Cardiac muscle cell (in vitro differentiated cells and primary cell): ENCODE measurements at regions not wholly inside any gene's neighbourhood (a gene's known extent, or its start where the extent isn't known, plus 50 kb on each side); places are given as distances from the start of the nearest gene placed in this dataset.
A peak's percentile ranks its signal among the peaks of the same experiment; 100 is the strongest.

ENCODE experiments used
- DNase-seq, 2 donors: peaks; one replicate each; pipeline versions ENCODE4 v3.0.0 to v3.0.0-alpha.2; 2010 to 2017; ENCODE audit warnings: low read depth in 1 of 2, low spot score in 1 of 2
- H3K27ac ChIP-seq: fragments of 200-600 bp; sonication (generic); 2 replicates; pipeline ENCODE4 v1.5.1; 2016
- H3K27me3 ChIP-seq: fragments of 200-600 bp; sonication (generic); 2 replicates; pipeline ENCODE4 v1.6.0; 2016; ENCODE audit warnings: control low read depth
- H3K36me3 ChIP-seq: fragments of 200-600 bp; sonication (generic); 2 replicates; pipeline ENCODE4 v1.5.1; 2016; ENCODE audit warnings: control low read depth
- H3K4me1 ChIP-seq: fragments of 200-600 bp; sonication (generic); 2 replicates; pipeline ENCODE4 v1.8.1; 2017; ENCODE audit warnings: low read depth, mild to moderate bottlenecking, mixed run types
- H3K4me3 ChIP-seq: fragments of 200-600 bp; sonication (generic); 2 replicates; pipeline ENCODE4 v1.5.1; 2016; ENCODE audit warnings: mild to moderate bottlenecking
- H3K9me3 ChIP-seq: fragments of 200-600 bp; sonication (generic); 2 replicates; pipeline ENCODE4 v1.5.1; 2017; ENCODE audit warnings: low read depth, mild to moderate bottlenecking, control low read depth
- CTCF ChIP-seq: IDR thresholded peaks from 2 replicates; pipeline ENCODE4 v1.5.1; 2012; ENCODE audit warnings: low read depth, mild to moderate bottlenecking, low read length

- H3K4me3 ChIP-seq = no peak overlapping the region
- no peaks in the 10 kb centered on the region for H3K4me1 ChIP-seq
- H3K9me3 ChIP-seq = no peaks in the 10 kb centered on the region
- H3K27ac ChIP-seq = no peak overlapping the region
- peaks cover 7% of the 10 kb centered on the region for H3K27me3 ChIP-seq
- no peaks in the 10 kb centered on the region for H3K36me3 ChIP-seq
- TF ChIP-seq CTCF = no peak
- peak in 1 of 2 donors; percentile 57 for DNase-seq
These were observed 94.2 kb upstream of the FAT3 start for GRCh38 chr11:92130421-92130831.

- Histone ChIP-seq H3K27me3 (peaks cover 7% of the 10 kb centered on the region), H3K27ac (no peak overlapping the region), H3K4me1 (no peaks in the 10 kb centered on the region), H3K36me3 (no peaks in the 10 kb centered on the region), H3K4me3 (no peak overlapping the region), H3K9me3 (no peaks in the 10 kb centered on the region)
- no peak for DNase-seq
- TF ChIP-seq CTCF = no peak
These were observed 94.8 kb upstream of the FAT3 start for GRCh38 chr11:92129811-92130210.

DNA sequence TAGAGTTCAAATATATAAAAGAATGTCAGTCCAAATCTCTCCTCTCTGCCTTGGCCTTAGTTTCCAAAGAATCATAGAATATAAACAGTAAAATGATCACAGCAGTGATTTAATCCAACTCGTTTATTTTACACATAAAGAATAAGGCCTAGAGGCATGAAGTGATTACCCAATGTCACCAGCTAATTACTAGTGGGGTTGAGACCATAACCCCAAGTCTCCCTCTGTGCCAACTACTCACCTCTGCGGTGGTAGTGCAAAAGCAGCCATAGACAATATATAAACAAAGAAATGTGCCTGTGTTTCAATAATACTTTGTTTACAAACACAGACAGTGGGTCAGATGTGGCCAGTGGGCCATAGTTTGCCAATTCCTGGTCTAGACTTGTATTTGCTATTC, 96.6 kb upstream of the FAT3 start:
- Histone ChIP-seq H3K4me1 (no peaks in the 10 kb centered on the region), H3K9me3 (no peaks in the 10 kb centered on the region), H3K27ac (no peak overlapping the region), H3K4me3 (no peak overlapping the region), H3K27me3 (peaks cover 7% of the 10 kb centered on the region), H3K36me3 (no peaks in the 10 kb centered on the region)
- DNase-seq = no peak
- TF ChIP-seq CTCF = no peak

- Histone ChIP-seq H3K4me1 (no peaks in the 10 kb centered on the region), H3K36me3 (no peaks in the 10 kb centered on the region), H3K27ac (no peak overlapping the region), H3K27me3 (no peaks in the 10 kb centered on the region), H3K9me3 (no peaks in the 10 kb centered on the region), H3K4me3 (no peak overlapping the region)
- DNase-seq = no peak
- no peak for TF ChIP-seq CTCF
These were observed 99.3 kb upstream of the FAT3 start for GRCh38 chr11:92125321-92125720.

DNA sequence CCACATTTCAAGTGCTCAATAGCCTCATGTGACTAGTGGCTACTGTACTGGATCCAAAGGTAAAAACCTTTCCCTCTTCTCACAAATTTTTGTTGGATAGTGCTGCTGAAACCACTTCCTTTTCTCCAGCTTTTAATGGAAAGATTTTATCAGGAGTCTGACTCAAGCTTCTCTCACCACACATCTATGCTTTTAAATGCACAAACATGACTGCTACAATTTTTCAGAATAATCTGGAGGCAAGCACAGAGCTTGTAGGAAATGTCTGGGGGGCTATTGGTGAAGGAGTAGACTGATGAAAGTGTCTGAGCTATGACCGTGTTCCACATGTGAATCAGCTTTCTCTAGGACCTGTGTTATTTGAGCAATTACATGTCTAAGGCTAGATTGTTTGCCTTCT, 101.1 kb upstream of the FAT3 start:
- no peak for TF ChIP-seq CTCF
- no peaks in the 10 kb centered on the region for H3K9me3 ChIP-seq
- no peaks in the 10 kb centered on the region for H3K27me3 ChIP-seq
- no peak overlapping the region for H3K27ac ChIP-seq
- peak in 1 of 2 donors; percentile 57 for DNase-seq
- H3K4me1 ChIP-seq = no peaks in the 10 kb centered on the region
- no peaks in the 10 kb centered on the region for H3K36me3 ChIP-seq
- no peak overlapping the region for H3K4me3 ChIP-seq

DNA sequence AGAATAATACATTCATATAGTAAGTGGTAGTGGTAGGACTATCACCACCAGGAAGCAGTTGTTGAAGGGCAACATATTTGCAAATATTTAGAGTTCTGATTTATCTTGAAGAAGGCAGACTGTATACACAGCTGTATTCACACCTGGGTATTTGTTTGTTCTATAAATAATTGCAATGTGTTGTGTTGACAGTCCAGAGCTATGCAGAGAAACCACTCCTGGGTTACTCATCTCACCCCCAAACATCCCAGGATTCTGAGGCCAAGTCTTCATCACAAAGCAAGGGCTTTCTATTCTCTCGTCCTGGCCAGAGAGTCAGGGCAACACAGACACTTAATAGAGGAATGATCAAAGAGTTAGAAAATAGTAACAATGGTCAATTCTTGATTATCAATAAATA, 102.1 kb upstream of the FAT3 start:
- Histone ChIP-seq H3K9me3 (no peaks in the 10 kb centered on the region), H3K4me1 (no peaks in the 10 kb centered on the region), H3K4me3 (no peak overlapping the region), H3K27me3 (no peaks in the 10 kb centered on the region), H3K27ac (no peak overlapping the region), H3K36me3 (no peaks in the 10 kb centered on the region)
- no peak for DNase-seq
- no peak for TF ChIP-seq CTCF
